Mesenchymal stem cell (in vitro differentiated cells and primary cell): ENCODE measurements at regions not wholly inside any gene's neighbourhood (a gene's known extent, or its start where the extent isn't known, plus 50 kb on each side); places are given as distances from the start of the nearest gene placed in this dataset.
A peak's percentile ranks its signal among the peaks of the same experiment; 100 is the strongest.

Experiments
- DNase-seq: peaks from one replicate; pipeline ENCODE4 v3.0.0-alpha.2; 2013
- H2AFZ ChIP-seq: one replicate; pipeline ENCODE4 v1.6.1; 2013; ENCODE audit warnings: low read depth, mild to moderate bottlenecking, control low read depth, inconsistent platforms, low read length, moderate library complexity
- H2AK5ac ChIP-seq: 2 replicates; pipeline ENCODE4 v1.6.1; 2013; ENCODE audit warnings: low read length, moderate library complexity, mild to moderate bottlenecking, inconsistent platforms; ENCODE audit not compliant: severe bottlenecking
- H2BK120ac ChIP-seq: one replicate; pipeline ENCODE4 v1.6.1; 2013; ENCODE audit warnings: low read depth, mild to moderate bottlenecking, inconsistent platforms, low read length, moderate library complexity
- H2BK12ac ChIP-seq, 2 experiments: one replicate each; pipeline ENCODE4 v1.6.1; 2013; ENCODE audit warnings: inconsistent platforms in 2 of 2, low read length in 2 of 2, mild to moderate bottlenecking in 2 of 2, moderate library complexity in 2 of 2, control low read depth in 1 of 2
- H2BK15ac ChIP-seq: one replicate; pipeline ENCODE4 v1.6.1; 2013; ENCODE audit warnings: mild to moderate bottlenecking, low read depth, inconsistent platforms; ENCODE audit not compliant: poor library complexity, severe bottlenecking
- H2BK5ac ChIP-seq: 2 replicates; pipeline ENCODE4 v1.6.1; 2013; ENCODE audit warnings: low read depth, mild to moderate bottlenecking, low read length, control low read depth, inconsistent platforms; ENCODE audit not compliant: poor library complexity, severe bottlenecking
- H3K14ac ChIP-seq, 2 experiments: one replicate each; pipeline ENCODE4 v1.6.1; 2013; ENCODE audit warnings: inconsistent platforms in 2 of 2, low read length in 2 of 2, control low read depth in 1 of 2, mild to moderate bottlenecking in 1 of 2, moderate library complexity in 1 of 2
- H3K18ac ChIP-seq, 2 experiments: one replicate each; pipeline ENCODE4 v1.6.1; 2013; ENCODE audit warnings: inconsistent platforms in 2 of 2, low read length in 2 of 2, control low read depth in 1 of 2, low read depth in 1 of 2, mild to moderate bottlenecking in 1 of 2
- H3K23ac ChIP-seq, 2 experiments: one replicate each; pipeline ENCODE4 v1.6.1; 2013; ENCODE audit warnings: inconsistent platforms in 2 of 2, low read length in 2 of 2, mild to moderate bottlenecking in 2 of 2, moderate library complexity in 2 of 2, control low read depth in 1 of 2
- H3K27ac ChIP-seq: 2 replicates; pipeline ENCODE4 v1.5.1; 2013; ENCODE audit warnings: mild to moderate bottlenecking, moderate library complexity, low read length, control low read depth, inconsistent platforms; ENCODE audit not compliant: poor library complexity, severe bottlenecking
- H3K27me3 ChIP-seq, 2 experiments: 2 replicates each; pipeline versions ENCODE4 v1.6.1 to v1.7.0; 2013; ENCODE audit warnings: low read length in 2 of 2, mild to moderate bottlenecking in 2 of 2, moderate library complexity in 2 of 2, control low read depth in 1 of 2, inconsistent platforms in 1 of 2; ENCODE audit not compliant: control insufficient read depth in 1 of 2, insufficient read depth in 1 of 2
- H3K36me3 ChIP-seq, 2 experiments: 2 replicates each; pipeline versions ENCODE4 v1.6.1 to v1.7.0; 2013; ENCODE audit warnings: low read length in 2 of 2, control low read depth in 1 of 2, inconsistent platforms in 1 of 2, low read depth in 1 of 2, mild to moderate bottlenecking in 1 of 2; ENCODE audit not compliant: insufficient read depth in 2 of 2, control insufficient read depth in 1 of 2
- H3K4ac ChIP-seq, 2 experiments: one replicate each; pipeline ENCODE4 v1.6.1; 2013; ENCODE audit warnings: inconsistent platforms in 2 of 2, low read length in 2 of 2, mild to moderate bottlenecking in 2 of 2, moderate library complexity in 2 of 2, control low read depth in 1 of 2, low read depth in 1 of 2
- H3K4me1 ChIP-seq: 2 replicates; pipeline ENCODE4 v1.6.1; 2013; ENCODE audit warnings: low read depth, low read length, control low read depth; ENCODE audit not compliant: control insufficient read depth, insufficient read depth
- H3K4me2 ChIP-seq: 2 replicates; pipeline ENCODE4 v1.6.1; 2013; ENCODE audit warnings: low read length, mild to moderate bottlenecking, inconsistent platforms; ENCODE audit not compliant: poor library complexity, severe bottlenecking
- H3K4me3 ChIP-seq, 2 experiments: 2 replicates each; pipeline versions ENCODE4 v1.5.1 to v1.7.0; 2013; ENCODE audit warnings: low read length in 2 of 2, mild to moderate bottlenecking in 2 of 2, control low read depth in 1 of 2, low read depth in 1 of 2; ENCODE audit not compliant: insufficient read depth in 1 of 2
- H3K79me1 ChIP-seq: replicated peaks from 2 replicates; pipeline ENCODE4 v1.6.1; 2013; ENCODE audit warnings: mild to moderate bottlenecking, control low read depth, low read length, inconsistent platforms; ENCODE audit not compliant: poor library complexity, severe bottlenecking
- H3K9ac ChIP-seq: 2 replicates; pipeline ENCODE4 v1.7.0; 2013; ENCODE audit warnings: mild to moderate bottlenecking, low read length, moderate library complexity
- H3K9me3 ChIP-seq: 2 replicates; pipeline ENCODE4 v1.7.0; 2013; ENCODE audit warnings: mild to moderate bottlenecking, low read length; ENCODE audit not compliant: control insufficient read depth
- H4K8ac ChIP-seq: one replicate; pipeline ENCODE4 v1.6.1; 2013; ENCODE audit warnings: inconsistent platforms, mild to moderate bottlenecking, low read length, moderate library complexity
- H4K91ac ChIP-seq: one replicate; pipeline ENCODE4 v1.6.1; 2013; ENCODE audit warnings: mild to moderate bottlenecking, low read length, inconsistent platforms
- WGBS: methylation state at CpG from one replicate; pipeline ENCODE4 v1.1.7; 2013; ENCODE audit warnings: mixed read lengths; 5-methylcytosine and 5-hydroxymethylcytosine counted together

DNA sequence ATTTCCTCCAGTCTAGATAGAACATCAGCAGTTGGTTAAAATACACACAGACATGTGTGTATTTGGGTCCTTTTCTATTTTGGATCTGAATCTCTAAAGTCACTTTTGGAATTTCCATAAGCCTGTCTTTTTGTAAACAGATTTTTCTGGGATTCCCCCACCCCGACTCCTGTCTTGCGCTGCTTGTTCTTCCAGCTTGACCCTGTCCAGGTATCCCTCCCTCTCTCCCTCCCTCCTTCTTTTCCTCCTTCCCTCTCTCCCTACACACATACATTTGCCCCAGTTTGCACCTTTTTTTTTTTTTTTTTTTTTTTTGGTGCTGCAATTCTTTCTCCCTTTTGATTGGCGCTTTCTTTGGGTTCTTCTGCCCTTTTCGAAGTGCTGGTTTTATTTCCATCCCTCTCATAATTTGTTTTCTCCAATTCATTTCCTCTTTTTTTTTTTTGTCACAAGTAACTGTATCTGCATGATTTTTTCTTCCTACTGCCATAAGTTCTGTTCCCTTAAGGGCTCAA, 114.8 kb upstream of the SERTAD2 start:
- WGBS = 55% methylated on average over 4 of the region's 4 CpGs
- no peak overlapping the region for H2BK12ac ChIP-seq
- peak overlapping the region in 1 of 2 experiments; percentile 26 for H3K4ac ChIP-seq
- no peak overlapping the region for H2BK120ac ChIP-seq
- H3K27me3 ChIP-seq = no peaks in the 10 kb centered on the region
- no peaks in the 10 kb centered on the region for H3K9me3 ChIP-seq
- H3K18ac ChIP-seq = peak overlapping the region; percentile 90 to 97
- no peak overlapping the region for H2AK5ac ChIP-seq
- H2AFZ ChIP-seq = no peak overlapping the region
- H3K4me2 ChIP-seq = peak overlapping the region; percentile 87
- H3K4me3 ChIP-seq = peak overlapping the region in 1 of 2 experiments; percentile 76
- no peaks in the 10 kb centered on the region for H3K79me1 ChIP-seq
- H3K27ac ChIP-seq = peak overlapping the region; percentile 69
- peak overlapping the region; percentile 97 for H3K9ac ChIP-seq
- H3K14ac ChIP-seq = no peak overlapping the region
- H2BK5ac ChIP-seq = peak overlapping the region; percentile 98
- H3K36me3 ChIP-seq = no peaks in the 10 kb centered on the region
- DNase-seq = peak; percentile 47
- H4K91ac ChIP-seq = no peak overlapping the region
- H3K4me1 ChIP-seq = peaks cover 3% of the 10 kb centered on the region
- no peak overlapping the region for H2BK15ac ChIP-seq
- no peak overlapping the region for H4K8ac ChIP-seq
- no peak overlapping the region for H3K23ac ChIP-seq

DNA sequence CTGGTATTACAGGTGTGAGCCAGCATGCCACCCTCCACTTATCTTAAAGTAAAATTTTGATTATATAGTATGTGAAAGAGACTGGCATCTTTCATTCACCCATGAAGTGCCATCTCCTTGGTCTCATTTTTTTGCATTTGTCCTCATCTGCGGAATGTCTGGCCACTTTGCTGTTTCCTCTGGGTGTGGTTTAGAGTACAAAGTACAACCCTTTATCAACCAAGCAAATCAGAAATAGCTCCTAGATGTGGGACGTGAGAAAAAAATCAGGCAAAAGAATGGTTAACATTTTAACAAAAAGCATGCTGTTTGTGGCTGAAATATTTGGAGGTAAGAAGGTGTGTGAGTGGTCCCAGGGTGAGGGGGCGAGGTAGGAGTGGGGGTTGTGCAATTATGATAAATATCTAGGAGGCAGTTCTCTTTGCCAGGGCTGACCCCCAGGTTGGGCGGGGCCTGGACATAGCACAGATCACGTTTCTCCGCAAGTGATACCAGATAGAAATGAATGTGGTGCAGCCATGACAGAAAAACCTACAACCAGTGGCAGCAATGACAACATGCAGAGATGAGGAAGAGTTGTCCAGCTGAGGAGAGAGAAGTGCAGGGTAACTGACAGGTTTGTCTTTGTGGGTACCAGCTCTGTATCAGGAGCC, 115.8 kb upstream of the SERTAD2 start:
- no peak overlapping the region for H2BK120ac ChIP-seq
- H2AFZ ChIP-seq = no peak overlapping the region
- H2BK5ac ChIP-seq = no peak overlapping the region
- no peak overlapping the region for H3K4me2 ChIP-seq
- no peak overlapping the region for H2AK5ac ChIP-seq
- no peak for DNase-seq
- no peak overlapping the region for H3K14ac ChIP-seq
- H4K91ac ChIP-seq = no peak overlapping the region
- H3K79me1 ChIP-seq = no peaks in the 10 kb centered on the region
- no peak overlapping the region for H4K8ac ChIP-seq
- H3K27ac ChIP-seq = no peak overlapping the region
- H3K9ac ChIP-seq = peak overlapping the region; percentile 97
- no peak overlapping the region for H3K18ac ChIP-seq
- no peak overlapping the region for H2BK15ac ChIP-seq
- H3K9me3 ChIP-seq = no peaks in the 10 kb centered on the region
- peak overlapping the region; percentile 12 to 15 for H2BK12ac ChIP-seq
- no peak overlapping the region for H3K23ac ChIP-seq
- no peak overlapping the region for H3K4ac ChIP-seq
- peaks cover 3% of the 10 kb centered on the region for H3K4me1 ChIP-seq
- WGBS = 81% methylated on average over 5 of the region's 6 CpGs
- H3K27me3 ChIP-seq = no peaks in the 10 kb centered on the region
- H3K4me3 ChIP-seq = no peak overlapping the region
- H3K36me3 ChIP-seq = no peaks in the 10 kb centered on the region

DNA sequence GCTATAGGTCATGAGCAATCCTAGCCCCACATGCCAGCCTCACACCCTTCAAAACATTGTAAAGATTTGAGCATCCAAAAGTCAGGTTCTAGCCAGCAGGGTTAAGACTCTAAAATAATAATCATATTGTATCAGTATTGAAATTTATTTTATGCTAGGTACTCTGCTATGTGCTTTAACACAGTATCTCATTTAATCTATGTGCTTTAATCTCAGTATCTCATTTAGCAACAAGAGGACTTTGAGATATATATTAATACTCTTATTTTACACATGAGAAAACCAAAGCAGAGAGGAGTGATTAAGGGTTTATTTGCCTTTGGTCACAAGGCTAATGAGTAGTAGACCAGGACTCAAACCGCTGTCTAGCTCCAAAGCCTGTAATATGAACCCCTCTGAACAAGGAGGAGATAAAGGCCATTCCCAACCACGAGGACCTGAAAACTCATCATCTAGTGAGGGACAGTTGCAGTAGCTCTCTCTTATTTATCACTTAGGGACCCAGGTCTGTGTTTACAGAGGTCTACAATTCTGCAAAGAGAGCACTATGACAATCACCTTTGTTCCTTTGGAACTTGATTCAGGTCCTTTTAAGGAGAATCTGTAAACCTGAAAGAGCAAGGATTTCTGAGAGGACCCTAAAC, 116.5 kb upstream of the SERTAD2 start:
- no peak for DNase-seq
- no peak overlapping the region for H3K4me2 ChIP-seq
- H3K36me3 ChIP-seq = no peaks in the 10 kb centered on the region
- WGBS = 93% methylated on average over 1 of the region's 2 CpGs
- no peaks in the 10 kb centered on the region for H3K27me3 ChIP-seq
- H3K9ac ChIP-seq = peak overlapping the region; percentile 97
- H2BK15ac ChIP-seq = no peak overlapping the region
- H4K8ac ChIP-seq = no peak overlapping the region
- no peak overlapping the region for H3K18ac ChIP-seq
- no peak overlapping the region for H2BK5ac ChIP-seq
- no peak overlapping the region for H3K23ac ChIP-seq
- H2AFZ ChIP-seq = no peak overlapping the region
- no peak overlapping the region for H4K91ac ChIP-seq
- no peak overlapping the region for H3K4ac ChIP-seq
- H2BK12ac ChIP-seq = no peak overlapping the region
- peaks cover 2% of the 10 kb centered on the region for H3K9me3 ChIP-seq
- no peaks in the 10 kb centered on the region for H3K79me1 ChIP-seq
- H2AK5ac ChIP-seq = no peak overlapping the region
- peak overlapping the region in 1 of 2 experiments; percentile 9 for H3K4me3 ChIP-seq
- H3K27ac ChIP-seq = no peak overlapping the region
- H3K4me1 ChIP-seq = peaks cover 3% of the 10 kb centered on the region
- H3K14ac ChIP-seq = no peak overlapping the region
- H2BK120ac ChIP-seq = no peak overlapping the region

DNA sequence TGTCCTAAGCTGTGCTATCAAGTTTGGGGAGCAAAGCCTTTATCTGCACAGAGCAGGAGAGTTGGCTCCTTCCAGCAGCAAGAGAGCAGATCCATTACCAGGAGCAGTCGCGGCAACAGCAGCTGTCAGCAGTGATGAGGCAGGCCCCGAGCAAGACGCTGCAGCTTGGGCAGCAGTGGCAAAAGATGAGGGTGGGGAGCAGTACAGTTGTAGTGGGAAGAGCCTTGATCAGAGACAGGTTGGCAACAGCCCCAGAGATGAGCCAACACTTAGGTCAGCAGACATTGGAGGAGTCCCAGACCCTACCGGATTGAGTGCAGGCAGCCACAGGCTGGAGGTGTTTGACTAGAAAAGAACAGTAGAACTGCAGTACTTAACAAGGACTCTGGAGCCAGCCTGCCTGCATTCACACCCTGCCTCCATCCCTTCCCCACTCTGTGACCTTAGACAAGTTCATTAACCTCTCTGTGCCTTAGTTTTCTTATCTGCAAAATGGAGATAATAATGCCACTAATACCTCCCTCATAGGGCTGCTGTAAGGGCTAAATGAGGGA, 117.1 kb upstream of the SERTAD2 start:
- no peak overlapping the region for H2AK5ac ChIP-seq
- H2BK120ac ChIP-seq = no peak overlapping the region
- no peak overlapping the region for H4K91ac ChIP-seq
- H2BK12ac ChIP-seq = peak overlapping the region in 1 of 2 experiments; percentile 37
- no peak overlapping the region for H3K14ac ChIP-seq
- no peaks in the 10 kb centered on the region for H3K79me1 ChIP-seq
- H2BK15ac ChIP-seq = peak overlapping the region; percentile 50
- peaks cover 3% of the 10 kb centered on the region for H3K4me1 ChIP-seq
- WGBS = 69% methylated on average over 5 of the region's 5 CpGs
- no peak overlapping the region for H2BK5ac ChIP-seq
- peak overlapping the region in 1 of 2 experiments; percentile 21 for H3K4ac ChIP-seq
- no peaks in the 10 kb centered on the region for H3K27me3 ChIP-seq
- H4K8ac ChIP-seq = no peak overlapping the region
- H3K18ac ChIP-seq = peak overlapping the region in 1 of 2 experiments; percentile 31
- DNase-seq = no peak
- no peak overlapping the region for H3K23ac ChIP-seq
- peak overlapping the region in 1 of 2 experiments; percentile 9 for H3K4me3 ChIP-seq
- H3K36me3 ChIP-seq = no peaks in the 10 kb centered on the region
- no peak overlapping the region for H3K27ac ChIP-seq
- H3K9me3 ChIP-seq = peaks cover 7% of the 10 kb centered on the region
- H3K4me2 ChIP-seq = no peak overlapping the region
- peak overlapping the region; percentile 97 for H3K9ac ChIP-seq
- H2AFZ ChIP-seq = no peak overlapping the region
